GM23338 (cell line): ENCODE measurements at regions not wholly inside any gene's neighbourhood (a gene's known extent, or its start where the extent isn't known, plus 50 kb on each side); places are given as distances from the start of the nearest gene placed in this dataset.

Experiments
- CREB1 ChIP-seq: fragments of 250-450 bp; sonication (Bioruptor Pico); IDR thresholded peaks from 2 replicates; pipeline ENCODE4 v1.5.0; 2020; ENCODE audit warnings: low read depth, mild to moderate bottlenecking, moderate library complexity
- CTCF ChIP-seq, 2 experiments: fragments of 200-600 bp in 1 of 2; sonication (generic) in 1 of 2; conservative IDR thresholded peaks; 2 replicates each; pipeline versions ENCODE4 v1.5.1 to v1.6.1; 2016 to 2017; ENCODE audit warnings: antibody characterized with exemption in 2 of 2, low read depth in 2 of 2, mild to moderate bottlenecking in 2 of 2, moderate library complexity in 1 of 2
- ETS1 ChIP-seq: IDR thresholded peaks from 2 replicates; pipeline ENCODE4 v1.6.1; 2016; ENCODE audit warnings: antibody characterized with exemption
- EZH2 ChIP-seq: fragments of 200-600 bp; sonication (generic); IDR thresholded peaks from one replicate; pipeline ENCODE4 v1.8.0; 2017; ENCODE audit warnings: antibody characterized with exemption, mild to moderate bottlenecking, low read depth; ENCODE audit not compliant: unreplicated experiment
- EZH2phosphoT487 ChIP-seq: fragments of 200-600 bp; sonication (generic); IDR thresholded peaks from one replicate; pipeline ENCODE4 v1.8.1; 2018; ENCODE audit warnings: antibody characterized with exemption; ENCODE audit not compliant: unreplicated experiment
- JUNB ChIP-seq: IDR thresholded peaks from one replicate; pipeline ENCODE4 v1.6.1; 2016; ENCODE audit warnings: antibody characterized with exemption; ENCODE audit not compliant: unreplicated experiment
- NANOG ChIP-seq: IDR thresholded peaks from 2 replicates; pipeline ENCODE4 v1.6.1; 2016; ENCODE audit warnings: antibody characterized with exemption, borderline replicate concordance
- POLR2AphosphoS5 ChIP-seq: IDR thresholded peaks from 2 replicates; pipeline ENCODE4 v1.6.1; 2016; ENCODE audit warnings: antibody characterized with exemption, low read depth
- REST ChIP-seq: IDR thresholded peaks from one replicate; pipeline ENCODE4 v1.6.1; 2018; ENCODE audit warnings: antibody characterized with exemption; ENCODE audit not compliant: unreplicated experiment
- STAT1 ChIP-seq: IDR thresholded peaks from one replicate; pipeline ENCODE4 v1.6.1; 2016; ENCODE audit warnings: antibody characterized with exemption; ENCODE audit not compliant: unreplicated experiment
- ZNF114 ChIP-seq: fragments of 250-450 bp; sonication (Bioruptor Pico); IDR thresholded peaks from 2 replicates; pipeline ENCODE4 v1.5.0; 2020; ENCODE audit warnings: mild to moderate bottlenecking, moderate library complexity
- ZNF331 ChIP-seq: fragments of 250-450 bp; sonication (Bioruptor Pico); IDR thresholded peaks from 2 replicates; pipeline ENCODE4 v1.5.0; 2020; ENCODE audit warnings: low read depth, mild to moderate bottlenecking, moderate library complexity
- ZNF462 ChIP-seq: fragments of 250-450 bp; sonication (Bioruptor Pico); IDR thresholded peaks from 2 replicates; pipeline ENCODE4 v1.5.0; 2020; ENCODE audit warnings: mild to moderate bottlenecking, moderate library complexity

- TF ChIP-seq ETS1 (no peak), CTCF (conservative IDR thresholded peaks at IDR 0.05; ENCODE audit: low read depth in 2 of 2) (no peak), EZH2phosphoT487 (no peak), POLR2AphosphoS5 (no peak), EZH2 (no peak), NANOG (no peak), CREB1 (no peak), REST (no peak), STAT1 (no peak), JUNB (no peak), ZNF331 (CRISPR knock-in tag) (no peak), ZNF462 (CRISPR knock-in tag) (no peak), ZNF114 (CRISPR knock-in tag) (no peak)
Observed at GRCh38 chr18:26708806-26709716, 156.4 kb downstream of the AQP4 start.
